Glomerular visceral epithelial cell (primary cell): ENCODE measurements at regions not wholly inside any gene's neighbourhood (a gene's known extent, or its start where the extent isn't known, plus 50 kb on each side); places are given as distances from the start of the nearest gene placed in this dataset.
"Not testable (repeated sequence)": the region's sequence is repeated elsewhere in the genome, so short reads cannot be mapped to it uniquely, and the experiment has no call there.

Source experiments
- DNase-seq: peaks from one replicate; pipeline ENCODE4 v3.0.0-alpha.2; 2016; ENCODE audit errors: extremely low spot score

DNA sequence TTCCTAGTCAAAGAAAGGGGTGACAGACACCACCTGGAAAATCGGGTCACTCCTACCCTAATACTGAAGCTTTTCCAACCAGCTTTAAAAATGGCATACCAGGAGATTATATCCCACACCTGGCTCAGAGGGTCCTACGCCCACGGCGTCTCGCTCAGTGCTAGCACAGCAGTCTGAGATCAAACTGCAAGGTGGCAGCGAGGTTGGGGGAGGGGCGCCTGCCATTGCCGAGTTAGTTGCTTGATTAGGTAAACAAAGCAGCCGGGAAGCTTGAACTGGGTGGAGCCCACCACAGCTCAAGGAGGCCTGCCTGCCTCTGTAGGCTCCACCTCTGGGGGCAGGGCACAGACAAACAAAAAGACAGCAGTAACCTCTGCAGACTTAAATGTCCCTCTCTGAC is 127.1 kb downstream of the NXPE2 start:
- not testable (repeated sequence) for DNase-seq

DNA sequence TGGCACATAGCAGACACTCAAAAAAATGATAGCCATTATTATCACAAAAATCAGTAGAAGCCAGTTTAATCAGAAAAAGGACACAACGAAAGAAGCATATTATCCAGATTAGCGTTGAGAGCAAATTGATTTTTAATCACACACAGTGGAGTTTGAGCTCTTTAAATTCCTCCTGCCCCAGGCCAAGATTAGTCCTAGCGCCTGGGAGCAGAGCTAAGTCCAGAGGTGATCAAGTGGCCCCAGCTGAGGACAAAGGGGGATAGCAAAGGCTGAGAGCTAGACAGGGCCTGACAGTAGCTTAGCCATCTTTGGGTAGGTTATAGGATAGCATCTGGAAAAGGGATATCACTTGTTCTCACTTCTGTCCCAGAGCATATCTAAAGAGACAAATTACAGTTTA is 133.6 kb downstream of the NXPE2 start:
- DNase-seq: no peak

DNA sequence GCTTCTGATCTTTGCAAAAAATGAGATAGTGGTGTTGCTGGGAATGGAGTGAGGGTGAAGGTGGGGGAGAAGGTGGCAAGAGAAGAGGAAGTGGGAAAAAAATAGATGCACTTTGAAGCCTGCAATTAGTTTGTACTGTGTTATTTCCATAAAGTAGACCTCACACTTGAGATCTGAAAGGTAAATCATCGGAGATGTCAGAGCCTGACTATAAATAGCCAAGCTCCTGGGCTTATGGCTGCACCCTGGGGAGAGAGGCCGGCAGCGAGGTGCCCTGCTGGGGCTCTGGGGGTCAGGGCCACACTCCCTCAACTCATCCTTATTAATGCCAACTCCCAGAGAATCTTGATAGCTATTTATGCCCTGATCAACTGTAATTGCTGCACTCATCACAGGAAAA is 134.4 kb downstream of the NXPE2 start:
- no peak for DNase-seq

DNA sequence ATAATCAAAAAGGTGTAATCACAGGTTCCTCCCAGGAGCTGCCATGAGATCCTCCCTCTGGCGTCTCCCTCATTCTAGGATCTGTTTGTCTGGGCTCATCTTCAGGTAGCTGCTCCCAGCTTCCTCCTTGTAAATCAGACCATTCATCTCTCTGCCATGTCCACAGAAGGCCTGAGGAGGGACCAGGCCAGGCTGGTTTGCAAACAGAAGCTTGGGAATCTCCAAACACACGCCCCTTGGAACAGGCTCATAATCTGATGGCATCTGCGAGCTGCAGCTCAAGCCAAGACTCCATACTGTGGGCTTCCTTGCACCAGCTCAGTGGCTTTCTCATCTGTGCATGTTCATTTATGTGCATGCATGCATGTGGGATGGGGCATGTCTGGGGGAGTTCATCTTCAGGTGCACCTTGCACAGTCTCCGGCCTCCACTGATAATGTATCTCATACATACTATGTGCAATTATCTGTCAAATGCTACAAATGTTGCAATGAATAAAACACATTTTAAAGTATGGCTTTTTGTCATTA is 134.9 kb downstream of the NXPE2 start:
- no peak for DNase-seq

DNA sequence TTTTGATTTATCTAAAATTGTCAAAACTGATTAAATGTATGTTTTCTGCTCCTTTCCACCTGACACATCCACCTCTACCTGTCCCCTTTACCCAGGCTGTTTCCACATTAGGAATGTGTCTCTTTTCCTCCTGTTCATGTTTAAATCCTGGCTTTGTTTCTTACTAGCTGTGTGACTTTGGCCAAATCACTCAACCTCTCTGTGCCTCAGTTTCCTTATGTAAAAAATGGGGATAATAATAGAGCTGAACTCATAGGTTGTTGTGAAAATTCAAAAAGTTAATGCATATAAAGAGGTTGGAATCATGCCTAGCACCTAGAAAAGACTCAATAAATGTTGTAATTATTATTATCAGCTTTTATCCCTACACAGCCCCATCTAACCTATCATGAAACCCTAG is 136.8 kb downstream of the NXPE2 start:
- DNase-seq: no peak

DNA sequence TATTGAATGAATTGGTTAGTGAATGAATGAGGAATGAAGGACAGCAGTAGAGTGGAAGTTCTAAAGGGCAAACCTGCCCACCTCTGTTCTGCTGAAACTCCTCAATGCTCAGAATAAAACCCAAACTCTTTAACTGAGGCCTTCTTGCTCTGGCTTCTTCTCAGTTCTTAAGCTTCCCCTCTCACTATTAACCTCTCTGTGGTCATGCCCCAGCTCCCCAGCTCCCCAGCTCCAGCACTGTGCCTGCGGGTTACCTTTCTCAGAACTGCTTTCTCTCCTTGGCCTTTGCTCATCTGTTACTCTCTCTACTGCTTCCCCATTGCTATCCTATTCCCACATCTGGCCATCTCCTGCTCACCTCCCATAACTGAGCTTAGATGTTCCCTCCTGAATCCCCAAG is 137.4 kb downstream of the NXPE2 start:
- no peak for DNase-seq

DNA sequence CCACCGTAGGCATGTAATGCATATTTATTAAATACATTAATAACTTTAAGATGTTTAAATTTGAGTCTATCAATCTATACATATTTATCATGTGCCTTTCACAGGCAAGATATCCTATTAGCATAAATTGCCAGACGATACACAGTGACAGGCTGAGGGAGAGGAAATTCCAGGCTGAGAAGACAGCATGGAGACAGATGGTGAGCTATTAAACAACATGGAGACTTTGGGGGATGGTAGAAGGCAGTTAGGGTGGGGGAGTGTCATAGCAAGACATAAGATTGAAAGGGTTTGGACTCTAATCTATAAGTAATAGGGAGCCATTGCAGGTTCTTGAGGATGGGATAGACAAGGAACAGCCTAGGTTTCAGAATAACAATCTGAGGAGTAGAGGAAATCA is 138.5 kb downstream of the NXPE2 start:
- DNase-seq: no peak

DNA sequence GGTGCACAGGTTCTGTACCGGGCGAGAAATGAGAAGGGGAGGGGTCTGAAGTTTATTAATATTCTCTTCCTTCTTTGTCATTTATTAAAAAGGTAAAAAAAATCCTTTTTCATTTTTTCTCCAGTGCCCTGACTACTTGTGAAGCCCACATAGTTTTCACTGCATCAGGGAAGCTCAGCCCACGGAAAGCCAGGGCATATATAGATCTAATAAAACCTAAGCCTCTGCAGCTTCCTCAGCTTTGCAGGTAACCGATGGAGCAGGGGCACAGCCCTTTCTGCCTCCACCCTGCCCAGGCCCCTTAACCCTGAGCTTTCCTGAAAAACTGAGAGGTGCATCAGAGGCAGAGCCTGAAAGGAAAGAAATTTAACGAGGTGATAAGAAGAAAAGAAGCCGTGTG is 140.1 kb downstream of the NXPE2 start:
- DNase-seq: no peak

DNA sequence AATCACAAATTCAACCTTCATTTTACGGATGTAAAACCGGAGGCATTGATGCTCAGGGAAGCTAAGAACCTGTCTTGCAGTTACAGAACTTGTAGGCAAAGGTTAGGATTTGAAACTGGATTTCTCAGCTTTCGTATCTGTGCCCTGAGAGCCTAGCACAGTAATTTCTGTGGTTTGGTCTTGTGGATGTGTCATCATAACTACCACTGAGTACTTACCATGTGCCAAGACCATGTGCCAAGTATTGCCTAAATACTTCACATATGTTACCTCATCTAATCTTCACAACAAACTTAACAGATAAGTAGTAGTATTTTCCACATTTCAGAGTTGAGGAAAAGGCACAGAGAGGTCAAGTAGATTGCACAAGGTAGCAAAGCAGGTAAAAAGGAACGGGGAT is 140.7 kb downstream of the NXPE2 start:
- no peak for DNase-seq

DNA sequence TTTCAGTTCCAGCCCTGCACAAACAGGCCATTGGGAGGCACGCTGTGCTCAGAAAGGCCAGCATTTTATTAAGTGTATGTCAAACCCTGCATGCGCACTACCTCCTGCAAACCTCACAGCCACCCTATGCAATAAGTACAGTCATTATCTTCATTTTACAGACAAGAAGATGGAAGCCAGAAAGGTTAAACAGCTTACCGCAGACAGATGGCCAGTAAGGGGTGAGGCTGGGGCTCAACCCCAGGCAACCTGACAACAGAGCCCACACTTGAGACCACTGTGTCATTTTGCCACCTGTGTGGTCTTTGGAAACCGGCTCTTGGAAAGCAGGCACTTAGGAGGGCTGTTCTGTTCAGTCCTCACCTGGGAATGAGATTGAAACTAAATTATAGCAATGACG is 142.3 kb downstream of the NXPE2 start:
- DNase-seq: no peak

DNA sequence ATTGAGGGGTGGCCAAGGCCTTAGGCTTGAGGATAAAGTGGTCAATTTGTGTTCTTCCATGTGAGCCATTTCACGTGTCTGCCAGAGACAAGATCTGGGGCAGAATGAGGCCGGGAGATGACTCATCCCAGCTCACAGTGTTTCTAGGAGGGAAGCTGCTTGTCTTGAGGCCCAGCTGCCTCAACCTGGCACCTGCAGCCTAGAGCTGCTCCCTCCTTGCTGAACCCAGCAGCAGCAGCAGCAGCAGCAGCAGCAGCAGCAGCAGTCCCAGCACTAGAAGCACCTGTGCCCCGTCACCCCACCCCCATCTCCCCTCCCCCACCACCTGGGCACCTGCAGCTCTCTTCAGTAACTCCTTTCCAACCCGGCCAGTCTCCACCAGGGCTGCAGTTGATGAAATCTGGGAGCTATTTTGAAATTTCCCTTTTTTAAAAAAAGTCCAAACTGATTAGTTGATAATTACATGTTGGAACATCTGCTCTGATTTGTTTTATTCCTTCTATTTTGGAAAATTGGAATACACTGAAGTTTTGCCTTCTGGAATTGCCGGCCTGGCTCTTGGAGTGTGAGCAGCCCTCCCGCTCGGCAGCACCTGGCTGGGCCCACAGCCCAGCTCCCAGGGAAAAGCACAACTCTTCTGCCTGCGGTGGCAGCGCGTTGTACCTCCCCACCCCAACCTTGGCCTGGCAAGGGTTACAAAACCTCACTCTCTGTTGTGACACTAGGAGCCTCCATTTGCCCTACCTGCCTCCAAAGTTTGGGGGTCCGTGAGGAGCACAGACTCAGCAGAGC is 143.5 kb downstream of the NXPE2 start:
- DNase-seq: no peak

DNA sequence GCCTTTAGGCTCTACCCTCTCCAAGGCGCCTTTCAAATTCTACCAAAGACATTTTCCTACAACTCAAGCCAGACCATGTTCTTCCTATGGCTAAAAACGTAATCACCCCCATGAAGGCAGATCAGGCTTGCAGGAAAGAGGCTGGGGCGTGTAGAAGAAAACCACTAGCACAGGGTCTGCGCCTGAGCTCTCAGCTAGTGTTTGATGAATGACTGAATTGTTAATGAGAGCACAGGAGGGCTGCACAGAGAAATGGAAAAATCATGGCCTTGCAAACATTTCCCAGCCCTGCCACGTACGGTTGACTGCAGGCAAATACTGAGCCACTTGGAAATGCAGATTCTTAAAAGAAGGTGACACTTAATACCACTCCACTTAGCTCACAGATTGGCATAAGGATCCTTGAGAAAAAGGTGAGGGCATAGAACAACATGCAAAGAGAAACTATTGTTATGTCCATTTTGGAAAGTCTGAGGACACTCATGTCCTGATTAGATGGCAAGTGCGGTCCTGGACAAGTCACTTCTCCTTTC is 148.6 kb downstream of the NXPE2 start:
- no peak for DNase-seq

DNA sequence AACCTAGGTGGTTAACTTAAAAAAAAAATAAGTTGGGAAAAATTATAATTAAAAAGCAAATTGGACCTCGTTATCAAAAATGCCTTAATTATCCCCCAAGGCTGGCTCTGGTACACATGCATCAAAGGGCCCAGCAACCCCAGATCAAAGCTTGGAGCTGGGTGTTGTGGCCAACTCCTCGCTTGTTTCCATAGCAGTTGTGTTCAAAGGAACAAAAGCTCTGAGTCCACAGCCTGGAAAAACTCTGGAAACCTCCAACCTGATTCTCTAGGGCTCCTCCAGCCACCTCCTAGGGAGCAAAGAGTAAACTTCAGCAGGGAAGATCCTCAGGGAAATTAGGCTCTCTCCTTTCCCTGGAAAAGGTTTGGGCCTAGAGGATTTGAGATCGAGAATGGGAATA is 149.4 kb downstream of the NXPE2 start:
- no peak for DNase-seq

DNA sequence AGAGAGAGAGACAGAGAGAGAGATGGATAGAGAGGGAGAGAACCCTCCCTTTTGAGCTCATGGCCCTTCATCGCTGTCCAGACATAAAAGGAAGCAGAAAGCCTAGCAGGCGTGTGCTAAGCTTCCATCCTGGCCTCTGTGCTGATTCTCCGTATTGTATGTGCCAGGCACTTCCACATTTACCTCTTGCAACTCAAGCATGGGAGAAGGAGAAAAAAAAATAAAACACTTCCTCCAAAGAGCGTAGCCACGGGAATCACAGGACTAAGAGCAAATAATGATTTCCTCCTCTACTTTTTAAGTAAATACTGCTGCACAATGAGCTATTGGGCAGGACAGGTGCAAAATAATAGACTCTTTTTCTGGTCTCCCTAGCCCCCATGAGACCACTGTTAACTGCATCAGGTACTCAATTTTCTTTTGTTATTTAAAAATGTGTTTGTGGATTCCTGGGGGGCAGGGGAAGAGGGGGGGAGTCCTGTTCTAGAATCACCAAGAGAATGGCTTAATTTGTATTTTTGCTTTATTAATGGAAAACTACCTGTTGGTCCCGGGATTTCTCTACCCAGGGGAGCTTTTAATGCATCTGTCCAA is 154.3 kb downstream of the NXPE2 start:
- no peak for DNase-seq

DNA sequence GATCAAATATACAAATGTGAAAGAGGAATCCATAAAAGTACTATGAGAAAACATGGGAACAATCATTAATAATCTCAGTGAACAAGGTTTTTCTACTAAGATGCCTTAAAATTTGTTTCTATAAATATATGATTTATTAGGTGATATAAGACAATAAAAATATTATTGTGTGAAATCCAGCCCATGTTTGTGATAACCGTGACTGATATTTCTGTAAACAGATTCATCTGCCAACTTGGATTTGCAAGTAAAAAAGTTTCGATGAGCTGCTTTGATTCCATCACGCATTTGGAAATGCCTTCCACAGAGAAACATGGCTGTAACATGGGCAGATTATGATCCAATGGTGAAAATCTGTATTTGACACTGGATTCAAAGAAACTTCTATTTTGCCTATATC is 157.8 kb downstream of the NXPE2 start:
- no peak for DNase-seq

DNA sequence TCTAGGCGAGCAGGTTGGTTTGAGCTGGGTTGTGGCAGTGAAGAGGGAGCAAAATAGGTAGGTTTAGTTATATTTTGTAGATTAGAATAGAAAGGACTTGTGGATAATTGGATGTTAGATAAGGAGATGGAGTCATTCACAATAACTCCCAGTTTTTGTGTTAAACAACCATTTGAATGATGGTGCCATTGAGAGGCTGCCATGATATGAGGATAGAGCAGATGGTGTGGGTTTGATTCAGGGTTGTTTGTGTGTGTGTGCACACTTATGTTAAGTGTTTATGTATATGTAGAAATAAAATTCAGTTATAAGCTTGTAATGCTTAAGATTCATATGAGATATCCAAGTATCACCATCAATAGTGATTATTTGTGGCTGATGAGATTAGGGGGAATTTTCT is 166.6 kb downstream of the NXPE2 start:
- no peak for DNase-seq

DNA sequence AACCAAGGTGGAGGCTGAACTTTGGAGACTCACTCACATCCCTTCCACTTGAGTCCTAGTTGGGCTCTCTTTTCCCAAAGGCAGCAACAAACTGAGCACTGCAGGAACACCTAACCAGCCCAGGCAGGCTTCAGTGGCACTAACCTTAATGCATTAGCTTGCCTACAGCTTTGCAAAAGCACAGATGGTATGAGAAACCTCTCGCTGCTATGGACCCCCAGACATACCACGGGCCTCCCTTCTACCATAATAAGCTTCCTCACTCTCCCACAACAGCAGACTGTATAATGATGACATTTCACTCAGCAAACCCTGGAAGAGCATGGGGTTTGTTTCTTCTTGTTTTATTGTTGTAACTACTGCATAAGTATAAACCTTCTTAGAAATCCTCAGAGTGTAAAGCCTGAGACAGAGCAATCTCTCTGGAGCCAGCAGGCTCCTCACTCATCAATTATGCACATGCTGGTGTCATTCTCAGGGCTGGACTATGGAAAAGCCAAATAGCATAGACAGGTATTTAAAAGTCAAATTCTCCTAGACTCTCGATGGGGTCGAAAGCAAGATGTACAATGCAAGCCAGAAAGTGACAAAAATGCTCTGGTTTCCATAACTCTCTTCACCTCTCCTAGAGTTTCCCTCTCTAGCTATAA is 167.6 kb downstream of the NXPE2 start:
- DNase-seq: no peak

DNA sequence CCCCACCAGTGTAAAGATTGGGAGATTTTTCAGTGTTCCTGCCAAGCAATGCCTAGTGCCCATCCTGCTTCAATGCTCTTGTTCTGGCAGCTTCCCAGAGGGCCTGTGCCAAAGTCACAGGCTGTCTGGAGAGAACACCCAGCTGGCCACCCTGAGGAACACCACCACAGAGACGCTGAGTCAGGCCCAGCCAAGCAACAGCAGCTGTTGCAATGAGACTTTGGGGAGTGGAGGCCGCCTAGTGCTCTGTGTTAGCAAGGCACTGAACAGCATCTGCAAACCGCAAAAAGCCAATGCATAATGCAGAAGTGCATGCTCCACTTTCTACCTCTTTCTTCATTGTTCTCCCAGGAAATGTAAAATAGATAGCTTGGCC is 168.1 kb downstream of the NXPE2 start:
- no peak for DNase-seq

DNA sequence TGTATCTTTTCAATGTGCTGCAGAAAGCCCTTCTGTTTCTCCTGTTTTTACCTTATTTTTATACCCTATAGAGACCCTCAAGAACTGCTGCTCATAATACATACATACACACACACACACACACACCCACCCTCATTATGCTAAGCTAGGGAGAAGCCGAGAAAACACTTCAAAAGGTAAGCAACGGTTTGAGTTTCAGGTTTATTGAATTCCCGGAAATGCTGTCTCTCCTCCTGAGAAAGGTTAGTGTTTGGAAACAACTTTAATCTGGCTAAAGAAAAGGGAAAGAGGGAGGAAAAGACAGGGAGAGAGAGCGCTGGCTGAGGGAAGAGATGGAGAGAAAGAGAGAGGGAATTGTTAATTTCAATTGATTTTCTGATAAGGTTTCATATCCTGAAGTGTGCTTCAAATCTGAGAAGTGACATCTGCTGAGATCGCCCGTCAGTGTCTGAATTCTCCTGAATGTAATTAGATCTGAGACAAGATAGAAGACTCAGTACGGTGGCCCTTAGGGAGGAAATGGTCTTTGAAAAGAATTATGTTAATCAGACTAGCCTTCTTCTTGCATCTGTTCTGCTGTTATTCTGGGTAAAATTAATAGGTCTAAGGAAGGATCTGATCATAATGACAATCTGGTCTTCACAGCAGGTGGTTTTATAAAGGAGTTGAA is 169.1 kb downstream of the NXPE2 start:
- no peak for DNase-seq

DNA sequence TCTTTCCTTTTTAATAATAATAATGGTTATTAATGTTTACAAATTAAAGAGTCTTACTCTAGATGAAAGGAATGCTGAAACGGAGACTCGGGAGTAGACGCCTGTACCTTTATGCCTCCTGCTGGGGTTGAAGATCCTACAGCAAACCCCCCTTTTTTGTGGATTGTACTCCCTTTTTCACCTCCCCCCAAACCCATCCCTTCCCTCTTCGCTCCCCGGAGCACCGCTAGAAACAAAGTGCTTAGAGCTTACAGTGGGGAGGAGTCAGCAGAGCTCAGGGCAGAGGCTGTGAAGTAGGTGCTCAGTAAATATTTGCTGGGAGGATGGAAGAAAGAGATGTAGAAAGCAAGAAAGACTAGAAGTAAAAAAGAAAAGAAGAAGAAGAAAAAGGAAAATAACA is 169.7 kb downstream of the NXPE2 start:
- no peak for DNase-seq

DNA sequence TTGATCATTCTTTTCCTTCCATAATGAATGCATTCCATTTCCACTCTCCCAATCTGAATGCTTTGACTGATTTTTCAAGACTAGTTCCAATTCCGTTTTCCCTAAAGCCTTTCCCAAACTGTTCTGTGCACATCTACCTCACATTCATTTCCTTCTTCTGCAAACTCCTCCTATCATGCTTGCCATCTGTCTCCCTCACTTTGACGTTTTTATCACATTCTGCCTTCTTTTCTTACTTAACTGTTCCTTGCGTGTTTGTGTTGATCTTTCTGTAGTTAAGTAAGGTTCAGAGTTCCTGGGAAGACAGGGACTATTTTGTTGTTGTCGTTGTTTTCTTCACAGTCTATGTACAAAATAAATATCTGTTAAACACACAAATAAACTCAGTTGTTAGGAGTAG is 179.0 kb downstream of the NXPE2 start:
- no peak for DNase-seq

DNA sequence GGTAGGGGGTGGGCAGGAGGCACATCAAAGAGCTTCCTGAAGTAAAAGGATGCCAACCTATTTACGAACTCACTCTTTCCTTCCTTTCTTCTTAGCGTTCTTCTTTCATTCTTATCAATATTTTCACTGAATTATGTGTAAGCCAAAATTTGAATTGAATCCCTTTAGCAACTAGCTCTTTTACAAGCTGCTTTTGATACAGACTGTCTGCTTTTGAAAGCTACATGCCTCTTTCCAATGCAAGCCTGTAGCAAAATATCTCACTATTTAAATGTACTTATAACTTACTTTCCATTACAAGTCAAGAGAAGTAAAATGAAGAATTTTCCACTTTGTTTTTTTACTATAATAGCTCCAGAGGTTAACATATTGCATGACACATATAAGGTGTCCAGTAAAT is 186.6 kb downstream of the NXPE2 start:
- no peak for DNase-seq
